ENCODE measurements at regions not wholly inside any gene's neighbourhood (a gene's known extent, or its start where the extent isn't known, plus 50 kb on each side); places are given as distances from the start of the nearest gene placed in this dataset.

DNA sequence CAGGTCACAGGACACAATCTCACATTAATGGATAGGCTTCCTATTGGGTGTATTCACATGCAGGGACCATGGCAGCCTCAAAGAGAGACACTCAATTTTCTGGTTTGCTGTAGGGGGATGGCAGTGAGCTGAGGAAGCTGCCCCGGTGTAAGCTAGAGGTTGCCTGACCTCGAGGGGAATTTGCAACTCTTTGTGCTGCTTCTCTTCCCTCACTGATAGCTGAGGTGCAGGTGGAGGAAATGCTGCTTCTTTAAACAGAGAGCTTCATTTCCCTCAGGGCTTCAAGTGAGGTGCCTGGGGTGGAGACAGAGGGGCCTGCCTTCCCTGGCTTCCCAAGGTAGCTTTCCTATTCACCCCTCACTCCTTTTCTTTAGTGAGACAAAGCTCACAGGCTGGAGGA is 151.9 kb downstream of the CD83 start:
- TF ChIP-seq, protein P1, sequence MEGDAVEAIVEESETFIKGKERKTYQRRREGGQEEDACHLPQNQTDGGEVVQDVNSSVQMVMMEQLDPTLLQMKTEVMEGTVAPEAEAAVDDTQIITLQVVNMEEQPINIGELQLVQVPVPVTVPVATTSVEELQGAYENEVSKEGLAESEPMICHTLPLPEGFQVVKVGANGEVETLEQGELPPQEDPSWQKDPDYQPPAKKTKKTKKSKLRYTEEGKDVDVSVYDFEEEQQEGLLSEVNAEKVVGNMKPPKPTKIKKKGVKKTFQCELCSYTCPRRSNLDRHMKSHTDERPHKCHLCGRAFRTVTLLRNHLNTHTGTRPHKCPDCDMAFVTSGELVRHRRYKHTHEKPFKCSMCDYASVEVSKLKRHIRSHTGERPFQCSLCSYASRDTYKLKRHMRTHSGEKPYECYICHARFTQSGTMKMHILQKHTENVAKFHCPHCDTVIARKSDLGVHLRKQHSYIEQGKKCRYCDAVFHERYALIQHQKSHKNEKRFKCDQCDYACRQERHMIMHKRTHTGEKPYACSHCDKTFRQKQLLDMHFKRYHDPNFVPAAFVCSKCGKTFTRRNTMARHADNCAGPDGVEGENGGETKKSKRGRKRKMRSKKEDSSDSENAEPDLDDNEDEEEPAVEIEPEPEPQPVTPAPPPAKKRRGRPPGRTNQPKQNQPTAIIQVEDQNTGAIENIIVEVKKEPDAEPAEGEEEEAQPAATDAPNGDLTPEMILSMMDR (IDR thresholded peaks at IDR 0.05): no peak
- TF ChIP-seq EP300 (IDR thresholded peaks at IDR 0.05): no peak
- TF ChIP-seq POLR2A (IDR thresholded peaks at IDR 0.05): no peak
- TF ChIP-seq POLR2AphosphoS5 (IDR thresholded peaks at IDR 0.05): no peak
